Cerebellar cortex (tissue), 1 donor: ENCODE measurements at regions not wholly inside any gene's neighbourhood (a gene's known extent, or its start where the extent isn't known, plus 50 kb on each side); places are given as distances from the start of the nearest gene placed in this dataset.
A peak's percentile ranks its signal among the peaks of the same experiment; 100 is the strongest.

Experiments
- DNase-seq: peaks from one replicate; pipeline ENCODE4 v3.0.0-alpha.2; 2015; ENCODE audit warnings: low spot score

- DNase-seq, result no peak
These were observed 235.4 kb downstream of the RAB28 start for GRCh38 chr4:13248621-13249298.

- no peak for DNase-seq
These were observed 238.0 kb downstream of the RAB28 start for GRCh38 chr4:13246107-13246506.

- no peak for DNase-seq
These were observed 239.7 kb downstream of the RAB28 start for GRCh38 chr4:13244444-13244843.

GRCh38 chr4:13243152-13243551 lies 241.0 kb downstream of the RAB28 start:
- no peak for DNase-seq

- DNase-seq, result no peak
These were observed 244.1 kb downstream of the RAB28 start for GRCh38 chr4:13240066-13240465.

GRCh38 chr4:13238936-13239335 lies 245.2 kb downstream of the RAB28 start:
- DNase-seq, result no peak

- DNase-seq, result no peak
These were observed 247.7 kb downstream of the RAB28 start for GRCh38 chr4:13236485-13236884.

- no peak for DNase-seq
These were observed 250.4 kb downstream of the RAB28 start for GRCh38 chr4:13233755-13234154.

GRCh38 chr4:13219971-13220370 lies 264.2 kb downstream of the RAB28 start:
- no peak for DNase-seq

- DNase-seq, result peak; percentile 8
These were observed 265.7 kb downstream of the RAB28 start for GRCh38 chr4:13218326-13218958.

GRCh38 chr4:13215560-13215959 lies 268.6 kb downstream of the RAB28 start:
- DNase-seq, result no peak

GRCh38 chr4:13212936-13213335 lies 271.2 kb downstream of the RAB28 start:
- no peak for DNase-seq

GRCh38 chr4:13209600-13209999 lies 274.5 kb downstream of the RAB28 start:
- DNase-seq, result no peak

- no peak for DNase-seq
These were observed 275.5 kb downstream of the RAB28 start for GRCh38 chr4:13208558-13209193.

GRCh38 chr4:13207226-13207625 lies 276.9 kb downstream of the RAB28 start:
- no peak for DNase-seq

GRCh38 chr4:13203101-13203500 lies 281.0 kb downstream of the RAB28 start:
- no peak for DNase-seq

GRCh38 chr4:13202701-13203100 lies 281.4 kb downstream of the RAB28 start:
- DNase-seq, result no peak

- no peak for DNase-seq
These were observed 282.9 kb downstream of the RAB28 start for GRCh38 chr4:13201241-13201640.

GRCh38 chr4:13196721-13197120 lies 287.4 kb downstream of the RAB28 start:
- DNase-seq, result no peak

GRCh38 chr4:13193662-13194061 lies 290.5 kb downstream of the RAB28 start:
- DNase-seq, result no peak

- no peak for DNase-seq
These were observed 293.9 kb downstream of the RAB28 start for GRCh38 chr4:13190093-13190721.

- no peak for DNase-seq
These were observed 299.9 kb downstream of the RAB28 start for GRCh38 chr4:13184199-13184598.

GRCh38 chr4:13182133-13182532 lies 302.0 kb downstream of the RAB28 start:
- no peak for DNase-seq
